NCI-H82 (cell line): ENCODE measurements at regions not wholly inside any gene's neighbourhood (a gene's known extent, or its start where the extent isn't known, plus 50 kb on each side); places are given as distances from the start of the nearest gene placed in this dataset.

Experiments
- DNase-seq: peaks from one replicate; lab custom pipeline; 2025; lab: John Stamatoyannopoulos, UW

DNA sequence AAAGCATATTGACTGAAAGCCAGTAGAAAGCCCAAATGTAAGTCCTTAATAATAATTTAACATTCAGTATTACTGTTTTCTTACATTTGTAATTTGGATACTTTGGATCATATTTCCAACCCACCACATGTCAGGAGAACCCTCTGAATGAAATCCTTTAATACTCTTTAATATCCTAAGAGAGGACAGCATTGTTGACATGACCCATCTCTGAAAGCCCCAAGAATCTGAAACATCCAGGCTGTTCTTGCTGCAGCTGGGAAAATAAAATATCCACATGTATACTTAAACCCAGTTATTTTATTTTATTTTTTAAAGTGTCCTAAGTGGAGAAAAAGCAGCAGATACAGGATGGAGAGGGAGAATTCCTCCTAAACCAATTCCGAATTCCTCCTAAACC lies 130.8 kb upstream of the RIPOR2 start:
- DNase-seq = no peak

GRCh38 chr6:25068866-25069265 lies 133.1 kb upstream of the RIPOR2 start:
- DNase-seq = no peak

DNA sequence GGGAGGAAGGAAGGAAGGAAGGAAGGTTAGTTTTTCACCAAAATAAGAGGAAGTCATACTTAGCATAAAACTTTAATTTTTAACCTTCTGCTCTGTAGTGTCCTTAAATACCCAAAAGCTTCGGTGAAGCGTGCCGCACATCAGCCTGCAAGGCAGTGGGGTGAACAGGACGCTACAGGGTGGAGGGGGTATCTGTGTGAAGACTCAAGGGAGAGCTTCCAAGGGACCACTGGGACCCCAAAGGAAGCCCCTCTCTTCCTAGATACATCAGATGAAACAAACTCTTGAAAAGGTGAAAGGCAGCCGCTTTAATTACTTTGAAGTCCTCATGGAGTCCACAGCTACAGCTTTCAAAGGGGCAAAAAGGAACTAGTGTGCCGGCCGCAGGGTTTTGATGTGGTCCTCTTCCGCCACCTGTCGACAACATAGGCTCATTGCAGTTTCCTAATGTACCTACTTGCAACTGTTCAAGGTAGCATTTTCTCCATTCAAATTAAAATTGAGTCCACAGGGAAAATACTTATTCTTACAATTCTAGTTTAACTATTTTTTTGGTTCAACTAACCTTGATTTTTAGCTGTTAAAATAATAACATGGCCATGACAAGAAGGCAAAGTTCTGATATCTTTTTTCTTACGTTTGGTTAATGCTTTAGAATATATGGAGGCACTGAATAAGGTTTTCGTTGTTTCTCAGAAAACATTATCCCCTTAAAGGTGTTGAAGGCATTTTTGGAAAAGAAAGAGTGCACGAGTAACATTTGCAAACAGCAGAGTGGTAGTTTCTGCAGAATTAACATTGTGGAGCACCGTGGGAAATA lies 135.0 kb upstream of the RIPOR2 start:
- DNase-seq = peak; percentile 89

DNA sequence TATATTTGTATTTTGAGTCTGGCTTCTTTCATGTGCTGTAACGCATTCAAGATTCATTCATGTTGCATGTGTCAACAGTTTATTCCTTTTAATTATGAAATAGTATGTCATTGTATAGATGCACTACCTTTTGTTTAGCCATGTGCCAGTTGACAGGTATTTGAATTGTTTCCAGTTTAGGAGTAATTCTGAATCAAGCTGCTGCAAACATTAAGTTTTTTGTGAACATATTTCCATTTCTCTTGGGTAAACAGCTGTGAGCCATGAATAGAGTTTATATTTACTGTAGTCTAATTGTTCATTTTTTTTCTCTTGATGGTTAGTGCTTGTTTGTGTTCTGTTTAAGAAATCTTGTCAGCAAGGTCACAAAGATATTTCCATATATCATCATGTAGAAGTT lies 142.4 kb upstream of the RIPOR2 start:
- no peak for DNase-seq

GRCh38 chr6:25083784-25084507 lies 148.2 kb upstream of the RIPOR2 start:
- no peak for DNase-seq

- DNase-seq = no peak
Observed at GRCh38 chr6:25084508-25084833, 148.7 kb upstream of the RIPOR2 start.

GRCh38 chr6:25085756-25086155 lies 150.0 kb upstream of the RIPOR2 start:
- DNase-seq = no peak

GRCh38 chr6:25086500-25087091 lies 150.8 kb upstream of the RIPOR2 start:
- DNase-seq = no peak

GRCh38 chr6:25088513-25088912 lies 152.8 kb upstream of the RIPOR2 start:
- DNase-seq = no peak

GRCh38 chr6:25089442-25089841 lies 153.7 kb upstream of the RIPOR2 start:
- DNase-seq = no peak

GRCh38 chr6:25094726-25095125 lies 159.0 kb upstream of the RIPOR2 start:
- DNase-seq = no peak

DNA sequence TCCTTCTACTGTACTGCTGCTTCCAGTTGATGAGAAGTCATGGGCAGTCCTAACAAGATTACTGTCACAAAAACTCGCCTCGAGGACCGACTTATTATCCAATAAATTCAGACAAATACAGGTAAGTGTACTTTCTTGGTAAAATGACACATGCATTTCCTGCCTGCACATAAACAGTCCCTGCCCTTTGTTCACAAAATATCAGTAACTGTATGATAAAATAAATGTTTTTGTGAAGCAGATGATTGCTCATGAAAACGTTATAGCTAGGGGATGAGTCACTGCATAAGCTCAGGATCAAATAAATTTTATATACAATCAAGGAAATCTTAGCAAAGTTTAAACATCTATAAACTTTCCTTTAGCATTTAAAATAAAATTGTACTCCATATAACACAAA lies 164.5 kb upstream of the RIPOR2 start:
- no peak for DNase-seq

GRCh38 chr6:25103603-25104002 lies 167.8 kb upstream of the RIPOR2 start:
- DNase-seq = no peak

GRCh38 chr6:25105070-25105925 lies 169.5 kb upstream of the RIPOR2 start:
- no peak for DNase-seq

DNA sequence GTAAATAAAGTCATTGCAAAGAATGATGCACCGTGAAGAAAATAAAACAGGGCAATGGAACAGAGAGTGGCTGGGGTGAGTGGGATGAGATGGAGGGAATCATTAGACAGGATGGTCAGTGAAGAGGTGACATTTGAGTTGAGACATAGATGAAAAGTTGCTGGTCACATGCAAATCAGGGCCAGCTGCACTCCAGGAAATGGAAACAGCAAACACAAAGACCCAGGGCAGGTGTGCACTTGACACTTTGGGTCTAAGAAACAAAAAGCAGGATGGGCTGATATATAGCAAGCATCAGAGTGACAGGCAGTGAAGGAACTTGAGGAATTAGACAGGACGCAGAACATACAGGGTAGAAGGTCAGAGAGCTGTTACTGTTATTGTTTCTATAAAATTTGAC lies 171.5 kb upstream of the RIPOR2 start:
- DNase-seq = no peak

DNA sequence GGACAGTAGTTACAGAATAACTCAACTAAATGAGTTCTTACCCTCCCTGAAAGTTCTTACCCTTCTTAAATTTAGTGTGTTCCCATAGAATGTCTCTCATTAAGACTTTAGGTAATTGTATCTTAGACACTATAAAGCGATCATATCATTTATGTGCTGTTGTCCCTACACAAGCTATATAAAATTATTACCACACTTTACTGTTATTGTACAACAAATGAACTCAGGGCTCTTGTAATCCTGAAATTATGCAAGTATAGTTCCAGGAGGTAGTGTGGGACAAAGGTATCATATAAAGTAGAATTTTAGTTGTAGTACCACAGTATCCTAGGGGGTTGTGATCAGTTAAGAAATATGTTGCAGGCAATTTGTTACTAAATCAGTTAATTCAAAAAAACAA lies 167.4 kb upstream of the CARMIL1 start:
- DNase-seq = no peak

DNA sequence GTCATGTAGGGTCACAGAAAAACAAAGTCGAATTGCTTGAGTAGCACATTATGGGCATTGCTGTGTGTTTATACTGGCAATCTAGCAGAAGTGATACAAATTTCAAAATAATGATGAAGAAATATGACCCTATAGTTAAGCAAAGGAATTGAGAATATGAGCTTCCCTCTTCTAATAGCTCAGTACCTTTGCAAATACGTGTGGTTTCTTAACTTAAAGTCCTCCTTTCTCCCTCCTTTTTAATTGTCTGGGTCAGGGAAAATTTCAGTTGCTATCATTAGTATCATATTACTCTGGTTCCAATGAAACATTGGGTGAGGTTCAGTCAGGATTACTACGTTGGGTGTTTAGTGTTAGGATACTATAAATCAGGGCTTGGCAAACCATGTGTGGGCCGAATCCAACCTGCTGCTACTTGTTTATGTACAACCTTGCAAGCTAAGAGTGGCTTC lies 166.8 kb upstream of the CARMIL1 start:
- DNase-seq = no peak

- no peak for DNase-seq
Observed at GRCh38 chr6:25113436-25113835, 165.7 kb upstream of the CARMIL1 start.

DNA sequence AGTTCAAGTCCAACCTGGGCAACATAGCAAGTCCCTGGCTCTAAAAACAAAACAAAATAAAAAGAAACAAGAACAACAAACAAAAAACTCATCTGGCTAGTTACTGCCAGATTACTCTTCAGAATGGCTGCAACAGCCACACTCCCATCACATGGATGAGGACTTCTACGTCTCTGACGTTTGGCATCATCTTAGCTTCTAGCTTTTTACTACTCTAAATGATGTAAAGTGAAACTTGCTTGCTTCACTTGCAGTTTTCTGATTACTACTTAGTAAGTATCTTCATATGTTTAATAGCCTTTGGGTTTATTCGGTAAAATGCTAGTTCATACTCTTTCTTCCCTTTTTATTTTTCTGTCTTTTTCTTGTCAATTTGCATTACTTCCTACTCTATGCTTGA lies 161.1 kb upstream of the CARMIL1 start:
- no peak for DNase-seq

- DNase-seq = no peak
Observed at GRCh38 chr6:25121186-25121585, 158.0 kb upstream of the CARMIL1 start.

GRCh38 chr6:25122001-25122400 lies 157.2 kb upstream of the CARMIL1 start:
- DNase-seq = no peak

DNA sequence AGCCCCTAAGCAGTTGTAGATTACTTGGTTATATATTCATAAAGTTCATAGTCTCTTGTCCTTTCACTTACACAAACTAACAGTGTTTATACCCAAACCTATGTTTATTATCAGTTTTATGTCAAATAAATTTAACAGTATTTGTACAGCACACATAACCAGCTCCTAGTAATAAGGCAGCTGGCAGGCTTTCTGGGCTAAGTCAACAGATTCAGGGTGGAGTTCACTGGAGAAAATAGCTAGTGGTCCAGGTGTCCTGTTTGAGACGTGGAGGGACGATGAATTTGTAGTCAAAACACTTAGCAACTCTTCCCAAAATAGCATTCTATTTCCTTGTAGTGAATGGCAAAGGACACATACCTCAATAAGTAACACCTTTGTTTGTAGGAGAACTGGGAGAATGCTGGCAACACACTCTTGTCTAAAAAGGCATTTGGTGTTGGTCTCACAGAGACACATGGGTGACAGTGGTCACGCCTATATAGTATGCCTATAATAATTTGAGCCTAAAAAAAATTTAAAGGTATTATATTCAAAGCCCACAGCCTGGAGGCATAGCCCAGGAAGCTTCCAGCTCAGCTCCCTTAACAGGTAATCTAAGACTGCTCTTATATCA lies 156.4 kb upstream of the CARMIL1 start:
- no peak for DNase-seq
